Esophagus muscularis mucosa (tissue), 4 donors: ENCODE measurements at regions not wholly inside any gene's neighbourhood (a gene's known extent, or its start where the extent isn't known, plus 50 kb on each side); places are given as distances from the start of the nearest gene placed in this dataset.

ENCODE experiments used
- EP300 ChIP-seq: sonication (generic); formaldehyde crosslinking; IDR thresholded peaks from one replicate; pipeline ENCODE4 v1.6.1; 2017; ENCODE audit warnings: antibody characterized with exemption
- POLR2A ChIP-seq: fragments of 450-650 bp; IDR thresholded peaks from one replicate; pipeline ENCODE4 v1.6.1; 2017; ENCODE audit warnings: antibody characterized with exemption, moderate library complexity, mild to moderate bottlenecking, low read depth
- POLR2AphosphoS5 ChIP-seq, 2 donors: sonication (generic); formaldehyde crosslinking; IDR thresholded peaks; one replicate each; pipeline ENCODE4 v1.6.1; 2017; ENCODE audit warnings: antibody characterized with exemption in 2 of 2
- TF ChIP-seq, protein P1 (sequence below), 3 experiments: fragments of 200-600 bp in 2 of 3; fragments of 450-650 bp in 1 of 3; sonication (generic) in 2 of 3; IDR thresholded peaks; one replicate each; pipeline ENCODE4 v1.5.1; 2017 to 2019; ENCODE audit warnings: antibody characterized with exemption in 3 of 3, mild to moderate bottlenecking in 2 of 3, moderate library complexity in 1 of 3

DNA sequence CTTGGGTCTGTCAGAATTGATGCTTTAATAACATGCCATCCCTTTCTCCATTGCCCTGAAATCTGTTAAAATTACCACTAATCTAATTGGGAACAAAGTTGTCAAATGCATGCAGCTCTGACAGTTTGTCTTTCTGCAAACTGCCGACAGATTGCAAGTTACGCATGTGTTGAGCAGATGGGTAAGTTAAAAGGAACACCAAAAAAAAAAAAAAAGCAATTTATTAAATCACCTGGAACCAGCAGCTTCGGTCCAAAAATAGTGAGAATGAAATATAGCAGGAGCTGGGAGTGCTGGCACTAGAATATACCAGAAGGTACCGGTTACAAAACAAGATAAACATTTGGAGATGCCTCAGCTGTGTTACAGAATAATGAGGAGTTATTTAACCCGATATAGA, 149.6 kb upstream of the C1orf87 start:
- TF ChIP-seq, protein P1, sequence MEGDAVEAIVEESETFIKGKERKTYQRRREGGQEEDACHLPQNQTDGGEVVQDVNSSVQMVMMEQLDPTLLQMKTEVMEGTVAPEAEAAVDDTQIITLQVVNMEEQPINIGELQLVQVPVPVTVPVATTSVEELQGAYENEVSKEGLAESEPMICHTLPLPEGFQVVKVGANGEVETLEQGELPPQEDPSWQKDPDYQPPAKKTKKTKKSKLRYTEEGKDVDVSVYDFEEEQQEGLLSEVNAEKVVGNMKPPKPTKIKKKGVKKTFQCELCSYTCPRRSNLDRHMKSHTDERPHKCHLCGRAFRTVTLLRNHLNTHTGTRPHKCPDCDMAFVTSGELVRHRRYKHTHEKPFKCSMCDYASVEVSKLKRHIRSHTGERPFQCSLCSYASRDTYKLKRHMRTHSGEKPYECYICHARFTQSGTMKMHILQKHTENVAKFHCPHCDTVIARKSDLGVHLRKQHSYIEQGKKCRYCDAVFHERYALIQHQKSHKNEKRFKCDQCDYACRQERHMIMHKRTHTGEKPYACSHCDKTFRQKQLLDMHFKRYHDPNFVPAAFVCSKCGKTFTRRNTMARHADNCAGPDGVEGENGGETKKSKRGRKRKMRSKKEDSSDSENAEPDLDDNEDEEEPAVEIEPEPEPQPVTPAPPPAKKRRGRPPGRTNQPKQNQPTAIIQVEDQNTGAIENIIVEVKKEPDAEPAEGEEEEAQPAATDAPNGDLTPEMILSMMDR (IDR thresholded peaks at IDR 0.05) = no peak
- TF ChIP-seq POLR2A (no peak), POLR2AphosphoS5 (IDR thresholded peaks at IDR 0.05) (no peak), EP300 (no peak)
